Liver (tissue), 3 donors: ENCODE measurements at regions not wholly inside any gene's neighbourhood (a gene's known extent, or its start where the extent isn't known, plus 50 kb on each side); places are given as distances from the start of the nearest gene placed in this dataset.

ENCODE experiments used
- CTCF ChIP-seq: fragments of 150-350 bp; IDR thresholded peaks from 2 replicates; pipeline ENCODE4 v1.5.1; 2017; ENCODE audit warnings: improper control_type of control experiment, low read depth, low read length; ENCODE audit not compliant: missing input control
- GABPA ChIP-seq, 2 donors: IDR thresholded peaks in 1 of 2; conservative IDR thresholded peaks in 1 of 2; 2 replicates each; pipeline ENCODE4 v1.6.1; 2016; ENCODE audit warnings: antibody characterized with exemption in 2 of 2, mild to moderate bottlenecking in 1 of 2, moderate library complexity in 1 of 2
- YY1 ChIP-seq: IDR thresholded peaks from 2 replicates; pipeline ENCODE4 v1.6.1; 2016; ENCODE audit warnings: antibody characterized with exemption, mild to moderate bottlenecking
- donor health status: healthy.
- donor health status: healthy.

- TF ChIP-seq CTCF (no peak), YY1 (no peak), GABPA (IDR thresholded peaks at IDR 0.05 in 1 of 2, conservative IDR thresholded peaks at IDR 0.05 in 1 of 2) (no peak)
These were observed 140.9 kb upstream of the TGFBR2 start for GRCh38 chr3:30465454-30465853.
